VCaP (cell line): ENCODE measurements at regions not wholly inside any gene's neighbourhood (a gene's known extent, or its start where the extent isn't known, plus 50 kb on each side); places are given as distances from the start of the nearest gene placed in this dataset.
"Not testable (repeated sequence)": the region's sequence is repeated elsewhere in the genome, so short reads cannot be mapped to it uniquely, and the experiment has no call there.

Experiments used
- H3K27ac ChIP-seq: fragments of 450-650 bp; 2 replicates; pipeline ENCODE4 v1.5.1; 2017
- TF ChIP-seq, protein P1 (sequence below): fragments of 450-650 bp; conservative IDR thresholded peaks from 2 replicates; pipeline ENCODE4 v1.5.1; 2017; ENCODE audit warnings: mild to moderate bottlenecking, moderate library complexity

DNA sequence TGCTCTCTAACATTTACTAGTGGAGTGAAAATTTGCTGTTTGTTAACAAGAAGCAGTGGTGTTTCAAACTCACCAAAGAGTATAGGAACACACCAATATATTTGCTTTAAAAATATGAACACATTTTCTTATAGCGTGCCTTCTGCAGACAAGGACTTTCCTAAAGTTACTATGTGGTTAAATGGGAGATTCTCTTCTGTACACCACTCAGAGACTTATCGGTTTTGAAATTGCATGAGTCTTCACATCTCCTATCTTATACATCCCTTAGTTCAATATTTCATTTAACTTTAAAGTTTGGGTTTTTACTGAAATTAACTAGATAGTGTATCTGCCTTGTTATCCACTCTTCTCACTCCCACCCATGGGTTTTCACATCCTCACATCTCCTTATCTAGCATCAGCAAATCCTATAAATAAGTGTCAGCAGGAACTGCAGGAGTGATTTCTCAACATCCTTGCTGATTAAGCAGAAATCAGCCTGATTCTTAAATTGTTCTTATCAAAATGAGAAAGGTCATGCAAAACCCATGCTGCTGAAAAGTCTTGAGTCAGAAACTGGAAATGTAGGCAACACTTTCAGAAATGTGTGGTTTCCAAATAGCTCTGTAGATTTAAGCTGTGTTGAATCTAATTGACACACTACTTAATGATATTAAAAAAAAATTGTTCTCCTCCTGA is 1075.6 kb upstream of the GJE1 start:
- H3K27ac ChIP-seq = no peak overlapping the region
- TF ChIP-seq, protein P1, sequence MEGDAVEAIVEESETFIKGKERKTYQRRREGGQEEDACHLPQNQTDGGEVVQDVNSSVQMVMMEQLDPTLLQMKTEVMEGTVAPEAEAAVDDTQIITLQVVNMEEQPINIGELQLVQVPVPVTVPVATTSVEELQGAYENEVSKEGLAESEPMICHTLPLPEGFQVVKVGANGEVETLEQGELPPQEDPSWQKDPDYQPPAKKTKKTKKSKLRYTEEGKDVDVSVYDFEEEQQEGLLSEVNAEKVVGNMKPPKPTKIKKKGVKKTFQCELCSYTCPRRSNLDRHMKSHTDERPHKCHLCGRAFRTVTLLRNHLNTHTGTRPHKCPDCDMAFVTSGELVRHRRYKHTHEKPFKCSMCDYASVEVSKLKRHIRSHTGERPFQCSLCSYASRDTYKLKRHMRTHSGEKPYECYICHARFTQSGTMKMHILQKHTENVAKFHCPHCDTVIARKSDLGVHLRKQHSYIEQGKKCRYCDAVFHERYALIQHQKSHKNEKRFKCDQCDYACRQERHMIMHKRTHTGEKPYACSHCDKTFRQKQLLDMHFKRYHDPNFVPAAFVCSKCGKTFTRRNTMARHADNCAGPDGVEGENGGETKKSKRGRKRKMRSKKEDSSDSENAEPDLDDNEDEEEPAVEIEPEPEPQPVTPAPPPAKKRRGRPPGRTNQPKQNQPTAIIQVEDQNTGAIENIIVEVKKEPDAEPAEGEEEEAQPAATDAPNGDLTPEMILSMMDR = no peak

DNA sequence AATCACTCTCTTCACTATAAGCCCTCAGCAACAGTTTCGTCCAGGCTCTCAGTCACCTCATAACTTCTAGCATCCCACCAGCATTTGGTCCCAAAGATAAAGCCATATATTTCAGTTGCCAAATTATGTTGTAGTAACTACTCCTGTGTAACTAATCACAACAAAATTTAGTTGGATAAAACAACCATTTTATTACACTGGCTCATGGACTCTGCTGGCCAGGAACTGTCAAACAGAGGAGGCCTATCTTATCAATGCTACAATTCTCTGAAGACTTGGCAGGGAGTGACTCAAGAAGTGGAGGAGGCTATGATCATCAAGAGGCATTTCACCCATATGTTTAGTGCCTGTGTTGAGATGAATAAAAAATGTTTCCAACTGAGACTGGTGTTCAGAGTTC is 1082.3 kb upstream of the GJE1 start:
- no peak overlapping the region for H3K27ac ChIP-seq
- TF ChIP-seq, protein P1 = no peak

DNA sequence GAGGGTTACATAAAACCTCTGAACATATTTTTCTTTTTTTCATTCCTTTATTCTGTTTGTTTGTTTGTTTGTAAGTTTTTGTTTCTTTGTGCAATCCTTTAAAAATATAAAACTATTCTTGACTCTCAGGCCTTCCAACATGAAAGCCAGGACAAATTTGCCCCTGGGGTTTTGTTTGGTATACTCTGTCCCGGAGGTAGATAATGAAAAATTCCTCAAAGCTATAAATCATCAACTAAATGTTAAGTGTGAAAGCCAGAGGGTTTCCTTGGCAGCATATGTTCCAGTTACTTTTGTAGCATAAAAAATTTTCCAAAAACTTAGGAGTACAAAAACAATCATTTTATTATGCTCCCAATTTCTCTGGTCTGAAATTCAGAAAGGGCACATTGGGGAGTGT is 1084.3 kb upstream of the GJE1 start:
- TF ChIP-seq, protein P1 = no peak
- H3K27ac ChIP-seq = no peak overlapping the region

DNA sequence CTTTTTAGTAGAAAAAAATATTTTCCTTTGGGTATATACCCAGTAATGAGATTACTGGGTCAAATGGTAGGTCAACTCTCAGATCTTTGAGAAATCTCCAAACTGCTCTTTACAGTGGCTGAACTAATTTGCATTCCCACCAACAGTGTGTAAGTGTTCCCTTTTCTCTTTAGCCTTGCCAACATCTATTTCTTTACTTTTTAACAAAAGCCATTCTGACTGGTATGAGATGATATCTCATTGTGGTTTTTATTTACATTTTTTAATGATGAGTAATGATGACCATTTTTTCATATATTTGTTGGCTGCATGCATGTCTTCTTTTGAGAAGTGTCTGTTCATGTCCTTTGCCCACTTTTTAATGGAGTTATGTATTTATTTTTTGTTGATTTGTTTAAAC is 1086.2 kb upstream of the GJE1 start:
- H3K27ac ChIP-seq = not testable (repeated sequence)

DNA sequence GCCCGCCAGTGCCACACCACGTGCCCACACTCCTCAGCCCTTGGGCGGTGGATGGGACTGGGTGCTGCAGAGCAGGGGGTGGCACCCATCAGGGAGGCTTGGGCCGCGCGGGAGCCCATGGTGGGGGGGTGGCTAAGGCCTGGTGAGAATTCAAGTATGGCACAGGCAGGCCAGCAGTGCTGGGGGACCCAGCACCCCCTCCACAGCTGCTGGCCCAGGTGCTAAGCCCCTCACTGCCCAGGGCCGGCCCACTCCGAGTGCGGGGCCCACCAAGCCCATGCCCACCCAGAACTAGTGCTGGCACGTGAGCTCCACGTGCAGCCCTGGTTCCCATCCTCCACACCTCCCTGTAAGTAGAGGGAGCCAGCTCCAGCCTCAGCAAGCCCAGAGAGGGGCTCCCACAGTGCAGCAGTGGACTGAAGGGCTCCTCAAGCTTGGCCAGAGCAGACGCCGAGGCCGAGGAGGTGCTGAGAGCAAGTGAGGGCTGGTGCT is 1091.1 kb upstream of the GJE1 start:
- H3K27ac ChIP-seq = no peak overlapping the region
- TF ChIP-seq, protein P1 = no peak

DNA sequence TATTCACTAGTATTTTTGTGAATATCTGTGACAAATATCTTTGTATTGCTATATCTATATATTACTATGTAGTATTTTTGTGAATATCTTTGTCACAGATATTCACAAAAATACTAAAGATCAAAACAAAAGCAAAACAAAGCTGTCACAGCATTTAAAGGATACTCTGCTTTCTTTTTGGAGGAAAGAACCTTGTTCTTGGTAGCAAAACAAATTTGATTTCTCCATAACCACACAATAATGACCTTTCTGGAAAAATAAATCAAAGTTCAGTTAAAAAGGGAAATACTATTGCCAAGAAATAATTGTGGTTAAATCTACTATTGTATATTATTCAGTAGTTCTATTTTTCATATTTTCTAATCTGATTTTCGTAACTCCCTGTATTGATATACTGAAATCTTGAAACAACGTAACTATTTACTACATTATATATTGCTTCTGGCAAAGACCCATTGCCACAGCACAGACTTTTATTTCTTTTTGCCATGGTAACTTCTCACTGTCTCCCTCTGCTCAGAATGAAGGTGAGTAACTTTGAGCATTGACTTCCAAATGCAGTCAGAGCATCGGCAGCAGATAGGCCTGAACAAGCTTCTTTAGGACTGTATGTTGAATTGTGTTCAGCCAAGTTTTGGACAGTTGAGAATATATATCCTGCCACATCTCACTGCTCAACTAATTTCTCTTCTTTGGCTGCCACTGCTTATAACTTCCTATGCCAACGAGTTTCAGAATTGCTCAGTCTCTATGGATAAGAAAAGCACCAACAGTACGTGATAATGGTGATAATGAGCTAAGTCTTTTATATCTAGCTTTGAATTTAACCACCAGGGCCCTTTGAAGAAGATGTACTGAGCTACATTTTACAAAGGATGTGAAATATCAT is 1097.2 kb upstream of the GJE1 start:
- H3K27ac ChIP-seq = no peak overlapping the region
- TF ChIP-seq, protein P1 = no peak

DNA sequence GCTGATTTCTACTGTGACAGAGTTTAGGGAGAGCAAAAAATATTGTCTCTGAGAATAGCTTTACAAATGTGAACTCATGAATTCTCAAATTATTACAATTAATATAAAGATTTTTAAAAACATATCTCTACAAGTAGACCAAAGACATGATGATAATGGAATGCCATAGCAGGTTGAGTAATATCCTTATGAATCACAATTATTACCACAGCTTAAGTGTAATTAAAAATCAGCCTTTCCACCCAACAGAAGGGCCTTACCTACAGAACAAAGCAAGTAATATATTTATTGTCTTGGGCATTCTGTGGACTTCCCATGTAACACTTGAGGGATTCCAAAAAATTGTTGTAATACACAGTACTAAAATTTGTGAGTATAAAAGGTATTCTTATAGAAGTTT is 1099.6 kb upstream of the GJE1 start:
- no peak overlapping the region for H3K27ac ChIP-seq
- TF ChIP-seq, protein P1 = no peak

DNA sequence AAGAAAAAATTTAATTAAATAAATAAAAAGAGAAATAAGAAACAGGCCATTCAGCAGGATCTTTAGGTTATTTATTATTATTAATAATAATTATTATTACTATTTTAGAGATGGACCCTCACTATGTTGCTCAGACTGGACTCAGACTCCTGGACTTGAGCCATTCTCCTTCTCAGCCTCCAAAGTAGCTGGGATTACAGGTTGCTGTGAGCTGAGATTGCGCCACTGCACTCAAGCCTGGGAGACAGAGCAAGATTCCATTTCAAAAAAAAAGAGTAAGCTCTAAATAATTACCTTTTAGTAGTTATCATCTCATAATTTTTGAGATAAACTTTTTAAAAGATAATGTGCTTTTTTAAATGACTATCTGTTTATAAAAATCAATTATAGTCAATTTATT is 1102.8 kb upstream of the GJE1 start:
- no peak overlapping the region for H3K27ac ChIP-seq
- TF ChIP-seq, protein P1 = no peak
